Osteoblast (primary cell): ENCODE measurements at regions not wholly inside any gene's neighbourhood (a gene's known extent, or its start where the extent isn't known, plus 50 kb on each side); places are given as distances from the start of the nearest gene placed in this dataset.

ENCODE experiments used
- DNase-seq: peaks from one replicate; pipeline ENCODE4 v3.0.0; 2011; ENCODE audit warnings: low spot score, mixed read lengths; ENCODE audit not compliant: insufficient read length; ENCODE audit errors: missing footprints
- H2AFZ ChIP-seq: 2 replicates; pipeline ENCODE4 v1.6.0; 2011; ENCODE audit warnings: mild to moderate bottlenecking, low read length
- H3K27ac ChIP-seq: 2 replicates; pipeline ENCODE4 v1.5.1; 2011; ENCODE audit warnings: mild to moderate bottlenecking, low read depth, low read length, moderate library complexity
- H3K27me3 ChIP-seq: 2 replicates; pipeline ENCODE4 v1.6.0; 2012; ENCODE audit warnings: mild to moderate bottlenecking, control low read depth, inconsistent platforms, low read length, moderate library complexity; ENCODE audit not compliant: insufficient read depth
- H3K36me3 ChIP-seq: 2 replicates; pipeline ENCODE4 v1.5.1; 2011; ENCODE audit warnings: mild to moderate bottlenecking, low read length, control low read depth, moderate library complexity; ENCODE audit not compliant: insufficient read depth
- H3K4me1 ChIP-seq: 2 replicates; pipeline ENCODE4 v1.5.1; 2011; ENCODE audit warnings: mild to moderate bottlenecking, low read length, control low read depth, moderate library complexity; ENCODE audit not compliant: insufficient read depth
- H3K4me2 ChIP-seq: 2 replicates; pipeline ENCODE4 v1.6.0; 2011; ENCODE audit warnings: mild to moderate bottlenecking, low read length; ENCODE audit not compliant: insufficient read depth
- H3K4me3 ChIP-seq: fragments of 200-600 bp; sonication (generic); 3 replicates; pipeline ENCODE4 v1.5.1; 2012; ENCODE audit warnings: mild to moderate bottlenecking, low read length, inconsistent platforms; ENCODE audit not compliant: insufficient read depth
- H3K79me2 ChIP-seq: 2 replicates; pipeline ENCODE4 v1.6.0; 2012; ENCODE audit warnings: mild to moderate bottlenecking, low read length, control low read depth, inconsistent platforms; ENCODE audit not compliant: insufficient read depth
- H3K9me3 ChIP-seq: 2 replicates; pipeline ENCODE4 v1.5.1; 2011; ENCODE audit warnings: low read depth, low read length, control low read depth
- H4K20me1 ChIP-seq: 2 replicates; pipeline ENCODE4 v1.6.0; 2012; ENCODE audit warnings: mild to moderate bottlenecking, low read length, control low read depth; ENCODE audit not compliant: insufficient read depth
- CTCF ChIP-seq: IDR thresholded peaks from 2 replicates; pipeline ENCODE4 v1.5.1; 2011; ENCODE audit warnings: mild to moderate bottlenecking, low read depth, low read length, moderate library complexity; ENCODE audit errors: extremely low read depth

DNA sequence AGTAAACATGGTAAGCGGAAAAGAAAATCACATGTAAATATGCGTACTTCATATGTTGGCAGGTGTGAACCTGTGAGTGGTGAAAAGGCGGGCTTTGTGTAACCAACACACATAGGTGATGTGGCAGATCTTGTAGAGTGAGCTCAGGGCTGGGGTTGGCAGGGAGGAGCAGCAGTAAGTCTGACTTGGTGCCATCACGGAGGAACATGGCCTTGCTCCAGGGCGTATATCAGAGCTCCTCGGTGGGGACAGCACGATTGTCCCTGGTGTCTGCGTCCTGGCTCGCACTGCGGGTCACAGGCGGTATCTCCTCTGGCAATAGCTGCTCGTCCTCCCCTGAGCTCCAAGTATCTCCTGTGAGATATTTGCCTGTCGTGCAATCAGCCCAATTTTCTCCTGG is 733.6 kb downstream of the TRIML1 start:
- Histone ChIP-seq H2AFZ (no peak overlapping the region), H3K27ac (no peak overlapping the region), H3K27me3 (no peaks in the 10 kb centered on the region), H3K79me2 (no peaks in the 10 kb centered on the region), H3K9me3 (no peaks in the 10 kb centered on the region), H3K4me2 (no peak overlapping the region), H3K4me3 (no peak overlapping the region), H3K4me1 (peaks cover 5% of the 10 kb centered on the region), H4K20me1 (no peaks in the 10 kb centered on the region), H3K36me3 (no peaks in the 10 kb centered on the region)
- no peak for DNase-seq
- TF ChIP-seq CTCF: no peak

DNA sequence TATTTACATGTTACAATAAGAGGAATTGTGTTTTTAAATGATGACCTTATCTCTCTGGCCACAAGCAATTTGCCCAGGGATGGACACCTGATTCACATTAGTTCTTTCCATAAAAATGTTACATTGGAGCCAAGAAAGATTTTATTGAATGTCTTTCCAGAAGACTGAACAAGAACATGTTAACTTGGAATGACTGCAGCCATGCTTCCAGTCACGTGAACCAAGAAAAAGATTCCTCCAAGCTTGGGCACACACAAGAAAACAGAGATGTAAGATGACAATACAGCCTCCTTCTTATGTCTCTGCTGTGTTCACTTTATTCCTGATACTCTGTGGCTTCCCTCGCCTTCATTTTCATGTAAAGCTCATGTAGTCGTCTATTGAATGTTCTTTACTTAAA is 737.6 kb downstream of the TRIML1 start:
- DNase-seq: no peak
- Histone ChIP-seq H3K36me3 (no peaks in the 10 kb centered on the region), H3K79me2 (no peaks in the 10 kb centered on the region), H3K4me2 (no peak overlapping the region), H3K27me3 (no peaks in the 10 kb centered on the region), H3K4me1 (no peaks in the 10 kb centered on the region), H3K27ac (no peak overlapping the region), H2AFZ (no peak overlapping the region), H4K20me1 (no peaks in the 10 kb centered on the region), H3K4me3 (no peak overlapping the region), H3K9me3 (no peaks in the 10 kb centered on the region)
- no peak for TF ChIP-seq CTCF

DNA sequence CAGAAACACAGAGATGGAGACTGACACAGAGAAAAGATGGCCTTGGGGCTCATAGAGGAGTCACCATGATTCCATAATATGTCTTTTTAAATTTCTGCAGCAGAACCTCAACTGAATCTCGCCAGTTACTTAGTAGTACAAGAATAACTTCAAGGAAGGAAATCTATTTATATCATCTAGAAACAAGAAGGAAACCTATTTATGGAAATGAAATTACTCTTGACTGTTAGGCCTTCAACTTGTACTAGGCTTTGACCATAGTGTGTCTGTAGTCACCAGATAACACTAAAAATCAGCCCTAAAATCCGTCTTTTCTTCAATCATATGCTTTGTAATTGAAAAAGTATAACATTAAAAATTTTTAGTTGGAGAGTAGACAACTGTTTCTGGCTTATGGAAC is 740.4 kb downstream of the TRIML1 start:
- Histone ChIP-seq H2AFZ (no peak overlapping the region), H3K4me3 (no peak overlapping the region), H3K4me1 (no peaks in the 10 kb centered on the region), H3K36me3 (no peaks in the 10 kb centered on the region), H3K27ac (no peak overlapping the region), H3K27me3 (no peaks in the 10 kb centered on the region), H4K20me1 (no peaks in the 10 kb centered on the region), H3K4me2 (no peak overlapping the region), H3K9me3 (no peaks in the 10 kb centered on the region), H3K79me2 (no peaks in the 10 kb centered on the region)
- DNase-seq: no peak
- no peak for TF ChIP-seq CTCF

DNA sequence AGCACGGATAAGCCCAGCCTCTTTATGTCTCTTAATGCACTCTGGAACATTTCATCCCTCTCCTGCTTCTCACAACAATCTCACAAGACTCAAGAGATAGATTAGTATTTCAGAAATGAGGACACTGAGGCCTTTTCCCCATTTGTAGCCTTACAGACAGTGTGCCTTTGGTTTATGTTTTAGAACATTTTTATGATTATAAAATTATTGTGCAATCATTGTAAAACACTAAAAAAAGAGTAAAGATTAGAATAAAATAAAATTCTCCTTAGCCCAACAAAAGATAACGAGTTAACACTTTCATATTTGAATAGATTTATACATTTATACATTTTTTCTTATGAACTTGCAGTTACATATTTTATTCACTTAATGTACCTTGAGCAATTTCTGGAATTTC is 748.7 kb downstream of the TRIML1 start:
- Histone ChIP-seq H4K20me1 (no peaks in the 10 kb centered on the region), H3K79me2 (no peaks in the 10 kb centered on the region), H3K27ac (no peak overlapping the region), H3K4me3 (no peak overlapping the region), H3K4me2 (no peak overlapping the region), H3K36me3 (no peaks in the 10 kb centered on the region), H2AFZ (no peak overlapping the region), H3K9me3 (no peaks in the 10 kb centered on the region), H3K4me1 (no peaks in the 10 kb centered on the region), H3K27me3 (no peaks in the 10 kb centered on the region)
- DNase-seq: no peak
- TF ChIP-seq CTCF: no peak
